ENCODE measurements at regions not wholly inside any gene's neighbourhood (a gene's known extent, or its start where the extent isn't known, plus 50 kb on each side); places are given as distances from the start of the nearest gene placed in this dataset.

- Histone ChIP-seq H3K4me1 (ENCODE audit: insufficient read depth) (no peaks in the 10 kb centered on the region), H4K20me1 (ENCODE audit: insufficient read depth) (no peaks in the 10 kb centered on the region), H3K27ac (no peak overlapping the region), H2AFZ (no peak overlapping the region), H3K27me3 (replicated peaks; ENCODE audit: insufficient read depth) (peaks cover 26% of the 10 kb centered on the region), H3K79me2 (ENCODE audit: insufficient read depth) (no peaks in the 10 kb centered on the region), H3K9me3 (ENCODE audit: low read depth) (no peaks in the 10 kb centered on the region), H3K4me3 (no peak overlapping the region), H3K36me3 (ENCODE audit: low read depth) (no peaks in the 10 kb centered on the region), H3K9ac (no peak overlapping the region), H3F3A (ENCODE audit: insufficient read depth) (no peaks in the 10 kb centered on the region), H3K4me2 (ENCODE audit: unreplicated experiment) (no peak overlapping the region), H3K9me2 (ENCODE audit: insufficient read depth) (no peaks in the 10 kb centered on the region)
- WGBS, 2 experiments (ENCODE audit: low coverage in 1 of 2, low lambda C conversion rate in 2 of 2, missing lambda C conversion rate in 2 of 2), result 59 to 60% methylated on average over 5 of the region's 5 CpGs
- in situ Hi-C loops (cut with MboI), result no loop called here
- TF ChIP-seq EZH2phosphoT487 (IDR thresholded peaks at IDR 0.05; ENCODE audit: insufficient read depth, low read depth) (no peak), EZH2 (IDR thresholded peaks at IDR 0.05; ENCODE audit: insufficient read depth, poor library complexity, severe bottlenecking) (no peak)
- no peak for DNase-seq
Measured at GRCh38 chr6:15839969-15840541, 177.2 kb upstream of the DTNBP1 start.

GRCh38 chr6:15837205-15837604, 174.4 kb upstream of the DTNBP1 start:
- Histone ChIP-seq H3K9ac (no peak overlapping the region), H3K9me3 (ENCODE audit: low read depth) (no peaks in the 10 kb centered on the region), H3K36me3 (ENCODE audit: low read depth) (no peaks in the 10 kb centered on the region), H3K4me1 (ENCODE audit: insufficient read depth) (no peaks in the 10 kb centered on the region), H4K20me1 (ENCODE audit: insufficient read depth) (no peaks in the 10 kb centered on the region), H3F3A (ENCODE audit: insufficient read depth) (no peaks in the 10 kb centered on the region), H3K9me2 (ENCODE audit: insufficient read depth) (no peaks in the 10 kb centered on the region), H3K79me2 (ENCODE audit: insufficient read depth) (no peaks in the 10 kb centered on the region), H3K27ac (no peak overlapping the region), H2AFZ (no peak overlapping the region), H3K27me3 (replicated peaks; ENCODE audit: insufficient read depth) (peaks cover 26% of the 10 kb centered on the region), H3K4me3 (no peak overlapping the region), H3K4me2 (ENCODE audit: unreplicated experiment) (no peak overlapping the region)
- DNase-seq, result no peak
- WGBS, 2 experiments (ENCODE audit: low coverage in 1 of 2, low lambda C conversion rate in 2 of 2, missing lambda C conversion rate in 2 of 2), result 81 to 85% methylated on average over 6 of the region's 6 CpGs
- TF ChIP-seq EZH2phosphoT487 (IDR thresholded peaks at IDR 0.05; ENCODE audit: insufficient read depth, low read depth), result no peak
- TF ChIP-seq EZH2 (IDR thresholded peaks at IDR 0.05; ENCODE audit: insufficient read depth, poor library complexity, severe bottlenecking), result no peak
- in situ Hi-C loops (cut with MboI), result no loop called here

- H3K36me3 ChIP-seq (ENCODE audit: low read depth), result no peaks in the 10 kb centered on the region
- no peaks in the 10 kb centered on the region for H3K9me3 ChIP-seq (ENCODE audit: low read depth)
- H3K4me3 ChIP-seq, result no peak overlapping the region
- H3F3A ChIP-seq (ENCODE audit: insufficient read depth), result no peaks in the 10 kb centered on the region
- H3K4me1 ChIP-seq (ENCODE audit: insufficient read depth), result no peaks in the 10 kb centered on the region
- peaks cover 10% of the 10 kb centered on the region for H3K27me3 ChIP-seq (replicated peaks; ENCODE audit: insufficient read depth)
- no peak overlapping the region for H2AFZ ChIP-seq
- no peak for DNase-seq
- H4K20me1 ChIP-seq (ENCODE audit: insufficient read depth), result no peaks in the 10 kb centered on the region
- in situ Hi-C loops (cut with MboI), result no loop called here
- no peak for TF ChIP-seq EZH2phosphoT487 (IDR thresholded peaks at IDR 0.05; ENCODE audit: insufficient read depth, low read depth)
- no peak for TF ChIP-seq EZH2 (IDR thresholded peaks at IDR 0.05; ENCODE audit: insufficient read depth, poor library complexity, severe bottlenecking)
- WGBS, 2 experiments (ENCODE audit: low coverage in 1 of 2, low lambda C conversion rate in 2 of 2, missing lambda C conversion rate in 2 of 2), result 25 to 31% methylated on average over 1 of the region's 1 CpG
- no peak overlapping the region for H3K4me2 ChIP-seq (ENCODE audit: unreplicated experiment)
- H3K9me2 ChIP-seq (ENCODE audit: insufficient read depth), result no peaks in the 10 kb centered on the region
- no peak overlapping the region for H3K9ac ChIP-seq
- no peak overlapping the region for H3K27ac ChIP-seq
- no peaks in the 10 kb centered on the region for H3K79me2 ChIP-seq (ENCODE audit: insufficient read depth)
Measured at GRCh38 chr6:15832841-15833240, 170.0 kb upstream of the DTNBP1 start.

GRCh38 chr6:15829156-15829555, 166.3 kb upstream of the DTNBP1 start:
- H3K9me2 ChIP-seq (ENCODE audit: insufficient read depth), result no peaks in the 10 kb centered on the region
- no peak overlapping the region for H3K4me2 ChIP-seq (ENCODE audit: unreplicated experiment)
- H3K36me3 ChIP-seq (ENCODE audit: low read depth), result no peaks in the 10 kb centered on the region
- no peaks in the 10 kb centered on the region for H3K79me2 ChIP-seq (ENCODE audit: insufficient read depth)
- peaks cover 21% of the 10 kb centered on the region for H3K27me3 ChIP-seq (replicated peaks; ENCODE audit: insufficient read depth)
- no peaks in the 10 kb centered on the region for H3F3A ChIP-seq (ENCODE audit: insufficient read depth)
- no peak overlapping the region for H3K9ac ChIP-seq
- in situ Hi-C loops (cut with MboI), result no loop called here
- H4K20me1 ChIP-seq (ENCODE audit: insufficient read depth), result no peaks in the 10 kb centered on the region
- TF ChIP-seq EZH2phosphoT487 (IDR thresholded peaks at IDR 0.05; ENCODE audit: insufficient read depth, low read depth), result no peak
- TF ChIP-seq EZH2 (IDR thresholded peaks at IDR 0.05; ENCODE audit: insufficient read depth, poor library complexity, severe bottlenecking), result no peak
- H3K4me3 ChIP-seq, result no peak overlapping the region
- WGBS, 2 experiments (ENCODE audit: low coverage in 1 of 2, low lambda C conversion rate in 2 of 2, missing lambda C conversion rate in 2 of 2), result 58 to 64% methylated on average over 4 of the region's 4 CpGs
- H3K9me3 ChIP-seq (ENCODE audit: low read depth), result no peaks in the 10 kb centered on the region
- H3K4me1 ChIP-seq (ENCODE audit: insufficient read depth), result no peaks in the 10 kb centered on the region
- DNase-seq, result peak; percentile 9
- no peak overlapping the region for H2AFZ ChIP-seq
- H3K27ac ChIP-seq, result no peak overlapping the region

Measured in GM23248 (cell line).